Astrocyte of the spinal cord (primary cell): ENCODE measurements at regions not wholly inside any gene's neighbourhood (a gene's known extent, or its start where the extent isn't known, plus 50 kb on each side); places are given as distances from the start of the nearest gene placed in this dataset.
"Not testable (repeated sequence)": the region's sequence is repeated elsewhere in the genome, so short reads cannot be mapped to it uniquely, and the experiment has no call there.

Source experiments
- DNase-seq: peaks from one replicate; pipeline ENCODE4 v3.0.0; 2011; ENCODE audit warnings: low read depth, low spot score
- H3K4me3 ChIP-seq: 2 replicates; pipeline ENCODE4 v1.5.1; 2011; ENCODE audit warnings: low read depth, mild to moderate bottlenecking, low read length, moderate library complexity
- CTCF ChIP-seq: IDR thresholded peaks from 2 replicates; pipeline ENCODE4 v1.5.1; 2012; ENCODE audit warnings: low read depth, mild to moderate bottlenecking, low read length, inconsistent platforms
- in situ Hi-C: cut with HindIII; loops from 2 replicates; pipeline ENCODE4 v1.10.0; 2017; ENCODE audit warnings: low sequenced_read_pairs

- DNase-seq = no peak
- no peak overlapping the region for H3K4me3 ChIP-seq
- in situ Hi-C loops = no loop called here
- peak; percentile 28 for TF ChIP-seq CTCF
Measured at GRCh38 chr4:154024097-154024694, 235.3 kb upstream of the SFRP2 start.

- DNase-seq, in situ Hi-C loops, H3K4me3 ChIP-seq: not testable (repeated sequence)
Measured at GRCh38 chr4:154023671-154024070, 234.8 kb upstream of the SFRP2 start.

- no peak overlapping the region for H3K4me3 ChIP-seq
- DNase-seq = no peak
- TF ChIP-seq CTCF = no peak
- in situ Hi-C loops = no loop called here
Measured at GRCh38 chr4:154019811-154020210, 230.9 kb upstream of the SFRP2 start.

- TF ChIP-seq CTCF = no peak
- no peak for DNase-seq
- in situ Hi-C loops = no loop called here
- H3K4me3 ChIP-seq = no peak overlapping the region
Measured at GRCh38 chr4:154018659-154019058, 229.8 kb upstream of the SFRP2 start.

GRCh38 chr4:154015578-154015977, 226.7 kb upstream of the SFRP2 start:
- H3K4me3 ChIP-seq = no peak overlapping the region
- no peak for TF ChIP-seq CTCF
- in situ Hi-C loops = no loop called here
- no peak for DNase-seq

GRCh38 chr4:154014407-154015321, 225.8 kb upstream of the SFRP2 start:
- DNase-seq = no peak
- TF ChIP-seq CTCF = no peak
- in situ Hi-C loops = no loop called here
- H3K4me3 ChIP-seq = no peak overlapping the region

- H3K4me3 ChIP-seq = no peak overlapping the region
- in situ Hi-C loops = no loop called here
- no peak for TF ChIP-seq CTCF
- DNase-seq = no peak
Measured at GRCh38 chr4:154013576-154013975, 224.7 kb upstream of the SFRP2 start.
